ENCODE measurements at regions not wholly inside any gene's neighbourhood (a gene's known extent, or its start where the extent isn't known, plus 50 kb on each side); places are given as distances from the start of the nearest gene placed in this dataset.

DNA sequence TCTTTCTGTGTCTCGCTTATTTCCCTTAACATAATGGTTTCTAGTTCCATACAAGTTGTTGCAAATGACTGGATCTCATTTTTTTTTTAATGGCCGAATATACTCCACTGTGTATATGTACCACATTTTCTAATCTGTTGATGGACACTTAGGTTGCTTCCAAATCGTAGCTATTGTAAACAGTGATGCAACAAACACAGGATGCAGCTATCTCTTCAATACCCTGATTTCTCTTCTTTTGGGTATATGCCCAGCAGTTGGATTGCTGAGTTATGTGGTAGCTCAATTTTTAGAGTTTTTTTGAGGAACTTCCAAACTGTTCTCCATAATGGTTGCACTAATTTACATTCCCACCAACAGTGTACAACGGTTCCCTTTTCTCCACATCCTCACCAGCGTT lies 100.4 kb upstream of the CHORDC1 start:
- Histone ChIP-seq H3K9me3 (no peaks in the 10 kb centered on the region), H3K4me1 (no peaks in the 10 kb centered on the region), H3K27me3 (no peaks in the 10 kb centered on the region), H3K36me3 (no peaks in the 10 kb centered on the region), H3K4me3 (no peak overlapping the region), H3K27ac (no peak overlapping the region)
- TF ChIP-seq, protein P1, sequence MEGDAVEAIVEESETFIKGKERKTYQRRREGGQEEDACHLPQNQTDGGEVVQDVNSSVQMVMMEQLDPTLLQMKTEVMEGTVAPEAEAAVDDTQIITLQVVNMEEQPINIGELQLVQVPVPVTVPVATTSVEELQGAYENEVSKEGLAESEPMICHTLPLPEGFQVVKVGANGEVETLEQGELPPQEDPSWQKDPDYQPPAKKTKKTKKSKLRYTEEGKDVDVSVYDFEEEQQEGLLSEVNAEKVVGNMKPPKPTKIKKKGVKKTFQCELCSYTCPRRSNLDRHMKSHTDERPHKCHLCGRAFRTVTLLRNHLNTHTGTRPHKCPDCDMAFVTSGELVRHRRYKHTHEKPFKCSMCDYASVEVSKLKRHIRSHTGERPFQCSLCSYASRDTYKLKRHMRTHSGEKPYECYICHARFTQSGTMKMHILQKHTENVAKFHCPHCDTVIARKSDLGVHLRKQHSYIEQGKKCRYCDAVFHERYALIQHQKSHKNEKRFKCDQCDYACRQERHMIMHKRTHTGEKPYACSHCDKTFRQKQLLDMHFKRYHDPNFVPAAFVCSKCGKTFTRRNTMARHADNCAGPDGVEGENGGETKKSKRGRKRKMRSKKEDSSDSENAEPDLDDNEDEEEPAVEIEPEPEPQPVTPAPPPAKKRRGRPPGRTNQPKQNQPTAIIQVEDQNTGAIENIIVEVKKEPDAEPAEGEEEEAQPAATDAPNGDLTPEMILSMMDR (IDR thresholded peaks at IDR 0.05) = no peak
- TF ChIP-seq POLR2A (IDR thresholded peaks at IDR 0.05) = no peak
- no peak for DNase-seq
- intact Hi-C loops (cut with DNase I; ENCODE audit: low total_unique reads) = no loop called here

DNA sequence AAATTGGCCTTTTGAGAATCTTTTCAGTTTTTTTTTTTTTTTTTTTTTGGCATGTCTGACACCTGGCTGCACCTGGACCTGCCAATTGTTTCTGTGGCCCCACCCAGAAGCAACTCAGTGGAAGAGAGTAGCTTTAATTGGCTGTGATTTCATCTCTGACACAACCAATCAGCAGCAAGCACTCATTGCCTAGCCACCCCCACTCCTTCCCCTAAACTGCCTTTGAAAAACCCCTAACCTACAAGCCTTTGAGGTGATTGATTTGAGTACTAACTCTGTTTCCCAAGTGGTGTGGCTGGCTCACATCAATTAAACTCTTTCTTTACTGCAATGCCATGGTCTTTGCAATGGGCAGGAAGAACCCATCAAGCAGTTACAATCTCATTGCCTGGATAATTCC lies 98.2 kb upstream of the CHORDC1 start:
- Histone ChIP-seq H3K36me3 (no peaks in the 10 kb centered on the region), H3K4me1 (no peaks in the 10 kb centered on the region), H3K9me3 (no peaks in the 10 kb centered on the region), H3K27me3 (no peaks in the 10 kb centered on the region), H3K27ac (no peak overlapping the region), H3K4me3 (no peak overlapping the region)
- TF ChIP-seq POLR2A (IDR thresholded peaks at IDR 0.05) = no peak
- TF ChIP-seq, protein P1 (IDR thresholded peaks at IDR 0.05) = no peak
- intact Hi-C loops (cut with DNase I; ENCODE audit: low total_unique reads) = no loop called here
- no peak for DNase-seq

DNA sequence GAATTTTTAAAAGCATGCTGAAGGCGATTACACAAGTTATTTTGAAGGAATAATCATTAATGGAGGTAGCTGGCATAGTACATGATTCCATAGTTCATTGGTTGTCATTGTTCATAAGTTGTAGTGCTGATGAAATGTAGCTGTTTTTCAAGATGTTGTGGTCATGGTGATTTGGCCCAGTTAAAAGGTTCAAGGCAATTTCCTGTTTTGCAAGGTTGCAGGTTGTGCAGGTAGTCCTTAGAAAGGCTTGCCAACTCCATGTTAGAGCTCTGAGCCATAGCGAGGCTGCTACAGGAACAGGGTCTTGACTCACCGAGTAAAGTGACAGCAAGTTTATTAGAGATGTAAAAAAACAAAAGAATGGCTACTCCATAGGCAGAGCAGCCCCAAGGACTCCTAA lies 95.8 kb upstream of the CHORDC1 start:
- no peaks in the 10 kb centered on the region for H3K27me3 ChIP-seq

DNA sequence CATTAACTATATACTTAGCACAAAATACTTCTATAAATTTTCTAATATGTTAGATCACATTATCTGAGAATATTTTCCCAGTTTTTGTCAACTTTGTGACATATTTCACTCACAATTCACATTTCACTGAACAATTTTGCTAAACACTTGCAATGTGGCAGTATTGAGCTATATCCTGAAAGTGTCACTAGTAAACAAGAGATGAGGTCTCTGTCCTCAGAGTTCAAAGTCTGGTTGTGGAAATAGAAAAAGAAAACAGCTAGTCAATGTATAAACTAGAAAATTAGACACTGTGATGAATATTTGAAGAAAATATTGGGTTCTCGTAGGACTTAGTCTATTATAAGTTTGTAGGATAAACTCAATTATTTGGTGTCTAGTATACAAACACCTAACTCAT lies 87.4 kb upstream of the CHORDC1 start:
- Histone ChIP-seq H3K36me3 (no peaks in the 10 kb centered on the region), H3K4me1 (no peaks in the 10 kb centered on the region), H3K9me3 (no peaks in the 10 kb centered on the region), H3K27ac (no peak overlapping the region), H3K4me3 (no peak overlapping the region), H3K27me3 (no peaks in the 10 kb centered on the region)
- TF ChIP-seq, protein P1 (IDR thresholded peaks at IDR 0.05) = no peak
- no peak for TF ChIP-seq POLR2A (IDR thresholded peaks at IDR 0.05)
- DNase-seq = no peak
- intact Hi-C loops (cut with DNase I; ENCODE audit: low total_unique reads) = no loop called here

More for the DNA sequence above, 95.8 kb upstream of the CHORDC1 start:
- intact Hi-C loops (cut with DNase I; ENCODE audit: low total_unique reads) = no loop called here
- no peak for DNase-seq
- Histone ChIP-seq H3K36me3 (no peaks in the 10 kb centered on the region), H3K27ac (no peak overlapping the region), H3K4me1 (no peaks in the 10 kb centered on the region), H3K9me3 (no peaks in the 10 kb centered on the region), H3K4me3 (no peak overlapping the region)
- TF ChIP-seq, protein P1 (IDR thresholded peaks at IDR 0.05) = no peak
- no peak for TF ChIP-seq POLR2A (IDR thresholded peaks at IDR 0.05)

DNA sequence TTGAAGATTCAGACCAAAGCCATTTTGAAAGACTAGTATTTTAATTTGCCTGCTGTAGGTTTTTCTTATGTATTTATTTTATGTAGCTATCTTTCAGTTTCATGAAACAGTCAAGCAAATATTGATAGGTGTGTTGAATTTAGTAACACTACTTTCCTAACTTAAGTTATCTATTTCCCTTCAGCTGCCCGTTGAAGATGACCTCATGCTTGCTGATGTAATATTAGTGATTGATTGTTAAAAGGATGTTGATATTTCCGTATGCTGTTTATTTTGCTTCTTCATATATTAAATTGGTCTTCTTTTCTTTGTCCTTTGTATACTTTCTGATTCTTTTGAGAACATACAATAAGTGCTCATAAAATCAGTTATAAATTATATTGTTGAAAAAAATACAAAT lies 86.8 kb upstream of the CHORDC1 start:
- intact Hi-C loops (cut with DNase I; ENCODE audit: low total_unique reads) = no loop called here
- no peak overlapping the region for H3K4me3 ChIP-seq
- no peak for TF ChIP-seq POLR2A (IDR thresholded peaks at IDR 0.05)
- TF ChIP-seq, protein P1 (IDR thresholded peaks at IDR 0.05) = no peak
- H3K9me3 ChIP-seq = no peaks in the 10 kb centered on the region
- no peaks in the 10 kb centered on the region for H3K36me3 ChIP-seq
- H3K4me1 ChIP-seq = no peaks in the 10 kb centered on the region
- H3K27me3 ChIP-seq = no peaks in the 10 kb centered on the region
- DNase-seq = no peak
- no peak overlapping the region for H3K27ac ChIP-seq
